ENCODE measurements at regions not wholly inside any gene's neighbourhood (a gene's known extent, or its start where the extent isn't known, plus 50 kb on each side); places are given as distances from the start of the nearest gene placed in this dataset.

GRCh38 chrX:143787341-143787740 is 66.8 kb upstream of the SPANXN2 start:
- Histone ChIP-seq H2BK5ac (ENCODE audit: low read depth, low read length, poor library complexity, severe bottlenecking) (no peak overlapping the region), H3K9me1 (ENCODE audit: insufficient read depth, low read length) (no peaks in the 10 kb centered on the region), H3K56ac (ENCODE audit: extremely low read depth, insufficient read depth, low read length) (no peak overlapping the region), H2BK15ac (ENCODE audit: low read depth, low read length) (no peak overlapping the region), H3K4me2 (ENCODE audit: low read depth, low read length) (no peak overlapping the region), H2AK9ac (replicated peaks; ENCODE audit: low read depth, low read length, poor library complexity) (no peak overlapping the region), H3K14ac (replicated peaks; ENCODE audit: low read depth, low read length) (no peak overlapping the region), H3K27ac (ENCODE audit: insufficient read depth, low read length) (no peak overlapping the region), H3K4me3 (ENCODE audit: insufficient read depth, low read depth, low read length) (no peak overlapping the region), H3K18ac (ENCODE audit: low read depth, low read length) (no peak overlapping the region), H2BK20ac (ENCODE audit: low read depth, low read length) (no peak overlapping the region), H4K8ac (ENCODE audit: low read depth in 2 of 2, low read length in 2 of 2) (no peak overlapping the region), H3K23ac (ENCODE audit: low read depth, low read length) (no peak overlapping the region), H3K4me1 (ENCODE audit: control insufficient read depth, insufficient read depth, low read length) (no peaks in the 10 kb centered on the region), H2AK5ac (ENCODE audit: low read depth, low read length) (no peak overlapping the region), H3K4ac (ENCODE audit: low read depth, low read length) (no peak overlapping the region), H3K9me3 (ENCODE audit: control insufficient read depth, insufficient read depth, low read length) (no peaks in the 10 kb centered on the region; the same call in 1 of the 2 replicates), H4K91ac (ENCODE audit: insufficient read depth, low read depth, low read length) (no peak overlapping the region), H3K36me3 (ENCODE audit: control insufficient read depth, insufficient read depth, low read length) (no peaks in the 10 kb centered on the region), H4K5ac (ENCODE audit: low read depth, low read length) (no peak overlapping the region), H2AFZ (replicated peaks; ENCODE audit: low read length, poor library complexity) (no peak overlapping the region), H3K27me3 (ENCODE audit: control insufficient read depth, insufficient read depth, low read length) (no peaks in the 10 kb centered on the region), H4K20me1 (ENCODE audit: insufficient read depth, low read length) (no peaks in the 10 kb centered on the region), H2BK120ac (ENCODE audit: low read depth, low read length) (no peak overlapping the region), H3K79me1 (ENCODE audit: low read depth in 1 of 2, low read length in 2 of 2) (no peaks in the 10 kb centered on the region), H3K9ac (ENCODE audit: low read depth, low read length) (no peak overlapping the region)
- POLR2A ChIA-PET (ENCODE audit: unreplicated experiment) = no interaction called here
- in situ Hi-C loops (cut with MboI; ENCODE audit: low sequenced_read_pairs) = no loop called here
- intact Hi-C loops (cut with micrococcal nuclease) = no loop called here
- DNase-seq (no peak), ATAC-seq (ENCODE audit: low read depth) (no peak)
- no peak for TF ChIP-seq RAD21 (IDR thresholded peaks at IDR 0.05; ENCODE audit: low read length)
- no peak for TF ChIP-seq MAFK (IDR thresholded peaks at IDR 0.05; ENCODE audit: low read depth, low read length)
- TF ChIP-seq POLR2A (IDR thresholded peaks at IDR 0.05; ENCODE audit: low read depth, low read length) = no peak
- TF ChIP-seq BHLHE40 (IDR thresholded peaks at IDR 0.05; ENCODE audit: low read depth, low read length) = no peak
- TF ChIP-seq CTCF (conservative IDR thresholded peaks at IDR 0.05; ENCODE audit: low read depth, low read length) = no peak
- TF ChIP-seq USF2 (IDR thresholded peaks at IDR 0.05; ENCODE audit: low read depth, low read length) = no peak
- TF ChIP-seq MXI1 (IDR thresholded peaks at IDR 0.05; ENCODE audit: borderline replicate concordance, low read depth, low read length) = no peak
- TF ChIP-seq RFX5 (IDR thresholded peaks at IDR 0.05; ENCODE audit: low read depth, low read length) = no peak
- no peak for TF ChIP-seq MAZ (IDR thresholded peaks at IDR 0.05; ENCODE audit: borderline replicate concordance, low read depth, low read length)
- TF ChIP-seq FOS (IDR thresholded peaks at IDR 0.05; ENCODE audit: low read depth, low read length) = no peak
- no peak for TF ChIP-seq CEBPB (IDR thresholded peaks at IDR 0.05; ENCODE audit: low read depth, low read length)
- TF ChIP-seq RCOR1 (IDR thresholded peaks at IDR 0.05; ENCODE audit: insufficient replicate concordance, low read length) = no peak
- TF ChIP-seq SMC3 (IDR thresholded peaks at IDR 0.05; ENCODE audit: low read depth, low read length) = no peak
- no peak for TF ChIP-seq CHD1 (IDR thresholded peaks at IDR 0.05; ENCODE audit: low read depth, low read length)
- dilution Hi-C loops (cut with HindIII; ENCODE audit: low sequenced_read_pairs, unreplicated experiment) = no loop called here
- no CpG with 5 or more reads among the region's 2 CpGs for WGBS, 2 experiments (ENCODE audit: extremely low coverage in 2 of 2, insufficient read length in 1 of 2)
- BruUV-seq (replicated peaks) = no TSS peak
- CTCF ChIA-PET = no interaction called here

Data from IMR-90 (cell line).